Right lobe of liver (tissue), 6 donors: ENCODE measurements at regions not wholly inside any gene's neighbourhood (a gene's known extent, or its start where the extent isn't known, plus 50 kb on each side); places are given as distances from the start of the nearest gene placed in this dataset.

Experiments used
- ATAC-seq, 4 donors: fragments of 200-7000 bp; cut with Tn5 transposase; one replicate each; pipeline ENCODE4 v1.9.1; 2020; ENCODE audit warnings: mild to moderate bottlenecking in 4 of 4, moderate library complexity in 4 of 4
- DNase-seq, 3 donors: peaks; one replicate each; pipeline ENCODE4 v3.0.0-alpha.2; 2020
- H3K27ac ChIP-seq, 3 donors: fragments of 200-600 bp; one replicate each; pipeline ENCODE4 v1.8.0; 2022
- H3K27me3 ChIP-seq, 2 donors: fragments of 200-600 bp; one replicate each; pipeline ENCODE4 v1.8.0; 2022
- H3K36me3 ChIP-seq, 4 donors: fragments of 200-600 bp; sonication (generic) in 1 of 4; one replicate each; pipeline versions ENCODE4 v1.5.1 to v1.8.0; 2017 to 2022; ENCODE audit warnings: control low read depth in 1 of 4
- H3K4me1 ChIP-seq, 4 donors: fragments of 200-600 bp; sonication (generic) in 1 of 4; one replicate each; pipeline versions ENCODE4 v1.5.1 to v1.8.0; 2017 to 2022; ENCODE audit warnings: control low read depth in 1 of 4
- H3K4me3 ChIP-seq, 3 donors: fragments of 200-600 bp; one replicate each; pipeline ENCODE4 v1.8.0; 2022
- H3K9me3 ChIP-seq, 4 donors: fragments of 200-600 bp; sonication (generic) in 1 of 4; one replicate each; pipeline versions ENCODE4 v1.5.1 to v1.8.0; 2017 to 2022; ENCODE audit warnings: control low read depth in 1 of 4
- POLR2A ChIP-seq: fragments of 450-650 bp; IDR thresholded peaks from one replicate; pipeline ENCODE4 v1.6.1; 2017; ENCODE audit warnings: antibody characterized with exemption, mild to moderate bottlenecking
- WGBS: methylation state at CpG from one replicate; pipeline ENCODE4 v1.1.6; 2018; ENCODE audit warnings: low coverage, low lambda C conversion rate; ENCODE audit not compliant: insufficient coverage; ENCODE audit errors: missing lambda C conversion rate; 5-methylcytosine and 5-hydroxymethylcytosine counted together
- intact Hi-C, 2 donors: fragments of 100-400 bp; cut with DNase I; formaldehyde crosslinking; loops; one replicate each; pipeline versions ENCODE4 v1.11.2 to v1.14.1; 2022
- TF ChIP-seq, protein P1 (sequence below), 4 donors: fragments of 200-600 bp in 3 of 4; fragments of 450-650 bp in 1 of 4; IDR thresholded peaks; one replicate each; pipeline versions ENCODE4 v1.5.1 to v1.8.0; 2016 to 2022; ENCODE audit warnings: antibody characterized with exemption in 4 of 4, mild to moderate bottlenecking in 2 of 4
- donor health status: DM: no; HTN: yes; CAD: no.
- donor health status: DM: no; HTN: no; CAD: no.
- donor health status: DM: no; HTN: no; CAD: no.
- donor health status: DM: no; HTN: yes; CAD: no.
- donor health status: DM: no; HTN: yes; CAD: no.

DNA sequence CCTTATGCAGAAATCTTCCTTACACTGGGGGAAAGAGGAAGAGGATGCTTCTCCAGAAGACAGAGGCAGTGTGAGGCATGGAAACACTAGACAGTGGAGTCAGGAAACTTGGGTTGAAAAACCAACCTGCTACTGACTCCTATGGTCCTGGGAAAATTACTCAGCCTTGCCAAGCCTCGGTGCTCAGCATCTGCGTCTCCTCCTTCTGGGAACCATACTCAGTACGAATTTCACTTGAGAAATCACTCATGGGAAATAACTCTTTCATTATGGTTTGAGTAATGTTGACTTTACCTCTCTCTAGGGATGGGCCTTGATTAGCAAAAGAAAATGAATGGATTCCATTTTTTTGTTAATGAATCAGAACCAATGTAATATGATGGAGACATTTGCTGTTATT lies 96.5 kb downstream of the KCNE4 start:
- DNase-seq, result no peak
- no peak for ATAC-seq
- no peak for TF ChIP-seq POLR2A
- TF ChIP-seq, protein P1, sequence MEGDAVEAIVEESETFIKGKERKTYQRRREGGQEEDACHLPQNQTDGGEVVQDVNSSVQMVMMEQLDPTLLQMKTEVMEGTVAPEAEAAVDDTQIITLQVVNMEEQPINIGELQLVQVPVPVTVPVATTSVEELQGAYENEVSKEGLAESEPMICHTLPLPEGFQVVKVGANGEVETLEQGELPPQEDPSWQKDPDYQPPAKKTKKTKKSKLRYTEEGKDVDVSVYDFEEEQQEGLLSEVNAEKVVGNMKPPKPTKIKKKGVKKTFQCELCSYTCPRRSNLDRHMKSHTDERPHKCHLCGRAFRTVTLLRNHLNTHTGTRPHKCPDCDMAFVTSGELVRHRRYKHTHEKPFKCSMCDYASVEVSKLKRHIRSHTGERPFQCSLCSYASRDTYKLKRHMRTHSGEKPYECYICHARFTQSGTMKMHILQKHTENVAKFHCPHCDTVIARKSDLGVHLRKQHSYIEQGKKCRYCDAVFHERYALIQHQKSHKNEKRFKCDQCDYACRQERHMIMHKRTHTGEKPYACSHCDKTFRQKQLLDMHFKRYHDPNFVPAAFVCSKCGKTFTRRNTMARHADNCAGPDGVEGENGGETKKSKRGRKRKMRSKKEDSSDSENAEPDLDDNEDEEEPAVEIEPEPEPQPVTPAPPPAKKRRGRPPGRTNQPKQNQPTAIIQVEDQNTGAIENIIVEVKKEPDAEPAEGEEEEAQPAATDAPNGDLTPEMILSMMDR (IDR thresholded peaks at IDR 0.05), result no peak
- H3K27me3 ChIP-seq, result no peaks in the 10 kb centered on the region
- H3K4me3 ChIP-seq, result no peak overlapping the region
- intact Hi-C loops, result no loop called here
- no peaks in the 10 kb centered on the region for H3K36me3 ChIP-seq
- no peak overlapping the region for H3K27ac ChIP-seq
- H3K9me3 ChIP-seq, result no peaks in the 10 kb centered on the region
- 51% methylated on average over 3 of the region's 3 CpGs for WGBS
- H3K4me1 ChIP-seq, result no peaks in the 10 kb centered on the region

DNA sequence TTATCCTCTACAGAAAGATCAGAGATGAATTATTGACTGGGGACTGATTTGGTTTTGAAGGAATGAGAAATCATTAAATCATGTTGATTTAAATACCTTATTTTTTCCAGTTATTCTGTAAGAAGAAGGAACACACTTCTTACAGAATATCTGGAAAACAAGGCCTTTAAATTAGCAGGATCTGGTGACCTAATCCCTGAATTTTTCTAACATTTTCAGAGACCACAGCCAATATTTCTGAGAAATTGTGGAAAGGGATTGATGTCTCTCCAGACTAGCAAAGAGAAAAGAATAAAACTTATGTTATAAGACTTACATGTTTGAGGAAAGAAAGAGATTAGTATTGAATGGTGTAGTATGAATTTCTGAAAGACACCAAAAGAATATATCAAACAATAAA lies 104.0 kb downstream of the KCNE4 start:
- H3K4me3 ChIP-seq, result no peak overlapping the region

DNA sequence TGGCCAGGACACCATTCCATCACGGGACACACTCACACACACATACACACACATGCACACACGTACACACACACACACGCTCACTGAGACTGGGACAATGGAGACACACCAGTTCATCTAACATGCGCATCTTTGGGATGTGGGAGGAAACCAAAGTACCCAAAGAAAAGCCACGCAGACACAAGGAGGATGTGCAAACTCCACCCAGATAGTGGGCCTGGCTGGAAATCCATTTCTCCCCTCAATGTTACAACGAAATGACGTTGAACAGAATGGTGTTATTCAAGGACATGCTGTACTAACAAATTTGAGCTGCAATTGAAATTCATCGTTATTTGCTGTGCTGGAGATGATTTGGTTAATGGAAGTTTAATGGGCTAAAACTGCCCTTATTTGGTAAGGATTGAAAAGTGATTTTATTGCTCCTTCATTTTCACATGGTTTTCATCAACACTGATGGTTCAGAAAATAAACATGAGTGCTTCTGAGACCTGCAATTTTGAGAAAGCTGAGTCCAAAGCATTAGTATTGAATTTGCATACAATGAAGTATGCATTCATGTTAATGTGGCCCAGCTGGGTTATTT lies 110.0 kb downstream of the KCNE4 start:
- no peak overlapping the region for H3K4me3 ChIP-seq
- ATAC-seq (no peak), DNase-seq (no peak)
- WGBS, result 59% methylated on average over 7 of the region's 8 CpGs
- no peaks in the 10 kb centered on the region for H3K9me3 ChIP-seq
- intact Hi-C loops, result no loop called here
- no peaks in the 10 kb centered on the region for H3K27me3 ChIP-seq
- no peaks in the 10 kb centered on the region for H3K4me1 ChIP-seq
- no peaks in the 10 kb centered on the region for H3K36me3 ChIP-seq
- no peak overlapping the region for H3K27ac ChIP-seq
- no peak for TF ChIP-seq POLR2A
- TF ChIP-seq, protein P1 (IDR thresholded peaks at IDR 0.05), result no peak

More for the DNA sequence above, 104.0 kb downstream of the KCNE4 start:
- H3K27ac ChIP-seq, result no peak overlapping the region
- no peaks in the 10 kb centered on the region for H3K27me3 ChIP-seq
- ATAC-seq (no peak), DNase-seq (no peak)
- TF ChIP-seq POLR2A, result no peak
- TF ChIP-seq, protein P1 (IDR thresholded peaks at IDR 0.05), result no peak
- H3K9me3 ChIP-seq, result no peaks in the 10 kb centered on the region
- H3K4me1 ChIP-seq, result no peaks in the 10 kb centered on the region
- H3K36me3 ChIP-seq, result no peaks in the 10 kb centered on the region
- intact Hi-C loops, result no loop called here

- no peaks in the 10 kb centered on the region for H3K9me3 ChIP-seq
- no peak overlapping the region for H3K27ac ChIP-seq
- H3K27me3 ChIP-seq, result no peaks in the 10 kb centered on the region
- WGBS, result 60% methylated on average over 2 of the region's 2 CpGs
- no peaks in the 10 kb centered on the region for H3K4me1 ChIP-seq
- H3K4me3 ChIP-seq, result no peak overlapping the region
- no peaks in the 10 kb centered on the region for H3K36me3 ChIP-seq
- TF ChIP-seq POLR2A, result no peak
- TF ChIP-seq, protein P1 (IDR thresholded peaks at IDR 0.05), result no peak
- DNase-seq (no peak), ATAC-seq (no peak)
- intact Hi-C loops, result no loop called here
Measured at GRCh38 chr2:223165423-223166214, 113.6 kb downstream of the KCNE4 start.

DNA sequence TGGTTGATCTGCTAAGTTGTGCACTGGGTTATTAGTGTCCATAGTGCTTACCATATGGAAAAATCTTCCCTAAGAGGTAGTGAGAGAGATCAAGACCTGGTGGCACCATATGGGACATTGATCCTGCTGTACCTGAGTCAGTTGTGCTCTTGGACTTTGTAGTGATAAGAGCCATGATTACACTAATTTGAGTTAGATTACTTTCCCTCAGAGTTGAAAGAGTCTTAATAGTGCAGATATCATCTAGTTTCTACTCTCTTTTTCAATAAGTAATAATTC lies 114.2 kb downstream of the KCNE4 start:
- no peak for ATAC-seq
- H3K27me3 ChIP-seq, result no peaks in the 10 kb centered on the region
- H3K27ac ChIP-seq, result no peak overlapping the region
- no peak overlapping the region for H3K4me3 ChIP-seq
- no peak for TF ChIP-seq POLR2A
- TF ChIP-seq, protein P1 (IDR thresholded peaks at IDR 0.05), result no peak
- H3K4me1 ChIP-seq, result no peaks in the 10 kb centered on the region
- no peaks in the 10 kb centered on the region for H3K9me3 ChIP-seq
- intact Hi-C loops, result no loop called here
- H3K36me3 ChIP-seq, result no peaks in the 10 kb centered on the region
- no peak for DNase-seq
